OCI-LY7 (cell line): ENCODE measurements at regions not wholly inside any gene's neighbourhood (a gene's known extent, or its start where the extent isn't known, plus 50 kb on each side); places are given as distances from the start of the nearest gene placed in this dataset.

Experiments
- BruUV-seq: library from RNA; stranded (reverse); fragments of 400-500 nt; replicated peaks from 2 replicates; lab custom pipeline; 2021; lab: Mats Ljungman, UMichigan
- CTCF ChIA-PET: fragments of 300-600 bp; sonication (Branson Sonifier 250); formaldehyde crosslinking; loops from one replicate; lab custom pipeline; 2022; ENCODE audit warnings: antibody characterized with exemption; ENCODE audit not compliant: unreplicated experiment; lab: Charles Lee
- POLR2A ChIA-PET: fragments of 300-600 bp; sonication (Branson Sonifier 250); formaldehyde crosslinking; loops from one replicate; lab custom pipeline; 2022; ENCODE audit warnings: antibody characterized with exemption; lab: Charles Lee
- DNase-seq: peaks from one replicate; pipeline ENCODE4 v3.0.0-alpha.2; 2015; ENCODE audit warnings: low spot score
- H2AFZ ChIP-seq: fragments of 200-600 bp; sonication (generic), shearing (Covaris generic); 2 replicates; pipeline ENCODE4 v1.6.1; 2014; ENCODE audit warnings: mild to moderate bottlenecking, antibody characterized with exemption, low read length, moderate library complexity
- H3K27ac ChIP-seq: fragments of 200-600 bp; sonication (generic); 2 replicates; pipeline ENCODE4 v1.5.1; 2014; ENCODE audit warnings: mixed run types, low read depth, mild to moderate bottlenecking, moderate library complexity, low read length, inconsistent platforms; ENCODE audit not compliant: poor library complexity, severe bottlenecking
- H3K36me3 ChIP-seq: fragments of 200-600 bp; sonication (generic); 2 replicates; pipeline ENCODE4 v1.6.1; 2014; ENCODE audit warnings: mild to moderate bottlenecking, antibody characterized with exemption, low read length, moderate library complexity, mixed read lengths; ENCODE audit not compliant: insufficient read depth
- H3K4me1 ChIP-seq: fragments of 200-600 bp; sonication (generic); 2 replicates; pipeline ENCODE4 v1.5.1; 2014; ENCODE audit warnings: mild to moderate bottlenecking, low read length; ENCODE audit not compliant: insufficient read depth, poor library complexity, severe bottlenecking
- H3K4me2 ChIP-seq: fragments of 200-600 bp; sonication (generic); 2 replicates; pipeline ENCODE4 v1.6.1; 2014; ENCODE audit warnings: mild to moderate bottlenecking, low read length
- H3K4me3 ChIP-seq: fragments of 200-600 bp; sonication (generic); 2 replicates; pipeline ENCODE4 v1.5.1; 2014; ENCODE audit warnings: mild to moderate bottlenecking, low read depth, low read length; ENCODE audit not compliant: poor library complexity, severe bottlenecking
- H3K79me2 ChIP-seq: fragments of 200-600 bp; sonication (generic); 2 replicates; pipeline ENCODE4 v1.6.1; 2016; ENCODE audit warnings: low read depth, mild to moderate bottlenecking, low read length, moderate library complexity, mixed read lengths; ENCODE audit not compliant: insufficient read depth
- H3K9me2 ChIP-seq: fragments of 200-600 bp; sonication (generic); 2 replicates; pipeline ENCODE4 v1.6.1; 2016; ENCODE audit warnings: mild to moderate bottlenecking, low read length, mixed read lengths; ENCODE audit not compliant: insufficient read depth
- H3K9me3 ChIP-seq: fragments of 200-600 bp; sonication (generic); 2 replicates; pipeline ENCODE4 v1.6.1; 2014; ENCODE audit warnings: mild to moderate bottlenecking, mixed run types, low read length, mixed read lengths
- H4K20me1 ChIP-seq: fragments of 200-600 bp; sonication (generic); 2 replicates; pipeline ENCODE4 v1.6.1; 2014; ENCODE audit warnings: mild to moderate bottlenecking, antibody characterized with exemption, low read length, moderate library complexity, mixed read lengths; ENCODE audit not compliant: insufficient read depth
- EZH2phosphoT487 ChIP-seq: fragments of 200-600 bp; sonication (generic); IDR thresholded peaks from 2 replicates; pipeline ENCODE4 v1.6.1; 2018; ENCODE audit warnings: low read depth, borderline replicate concordance, mild to moderate bottlenecking, mixed run types, antibody characterized with exemption, low read length, moderate library complexity, mixed read lengths
- intact Hi-C: fragments of 100-400 bp; cut with micrococcal nuclease; formaldehyde crosslinking; loops from one replicate; pipeline ENCODE4 v1.10.0; 2022; ENCODE audit not compliant: unreplicated experiment
- TF ChIP-seq, protein P1 (sequence below): fragments of 200-600 bp; sonication (generic); conservative IDR thresholded peaks from 2 replicates; pipeline ENCODE4 v1.5.1; 2014; ENCODE audit warnings: mild to moderate bottlenecking, antibody characterized with exemption, low read length, moderate library complexity, mixed read lengths

DNA sequence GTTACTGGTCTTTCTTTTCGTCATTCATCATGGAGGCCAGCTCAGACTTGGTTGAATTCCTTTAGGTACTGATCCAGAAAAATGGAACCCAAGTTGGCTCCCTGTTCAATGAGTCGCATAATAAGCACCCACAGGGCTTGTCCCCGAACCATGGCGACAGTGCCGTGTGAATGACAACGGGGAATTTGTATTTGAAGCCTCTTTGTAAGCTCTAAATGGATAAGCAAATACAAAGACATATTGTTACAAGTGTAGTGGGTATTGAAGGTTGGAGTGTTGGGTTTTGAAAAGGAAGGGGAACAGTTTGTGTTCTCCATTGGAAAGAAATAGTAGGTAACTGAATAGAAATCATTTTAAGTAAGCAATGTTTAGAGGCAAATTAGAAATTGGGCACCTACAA, 288.9 kb downstream of the SLC4A3 start:
- Histone ChIP-seq H3K4me1 (no peaks in the 10 kb centered on the region), H3K79me2 (no peaks in the 10 kb centered on the region), H3K4me2 (no peak overlapping the region), H2AFZ (no peak overlapping the region), H3K9me3 (no peaks in the 10 kb centered on the region), H3K36me3 (no peaks in the 10 kb centered on the region), H3K4me3 (no peak overlapping the region), H3K27ac (no peak overlapping the region), H3K9me2 (no peaks in the 10 kb centered on the region), H4K20me1 (no peaks in the 10 kb centered on the region)
- no TSS peak for BruUV-seq
- ChIA-PET CTCF (no interaction called here), POLR2A (interaction anchor here (1.0 kb wide), 1 partner anchor 106 kb away, joined by 3 read pairs; no protein-coding TSS in a partner anchor)
- TF ChIP-seq EZH2phosphoT487: no peak
- TF ChIP-seq, protein P1, sequence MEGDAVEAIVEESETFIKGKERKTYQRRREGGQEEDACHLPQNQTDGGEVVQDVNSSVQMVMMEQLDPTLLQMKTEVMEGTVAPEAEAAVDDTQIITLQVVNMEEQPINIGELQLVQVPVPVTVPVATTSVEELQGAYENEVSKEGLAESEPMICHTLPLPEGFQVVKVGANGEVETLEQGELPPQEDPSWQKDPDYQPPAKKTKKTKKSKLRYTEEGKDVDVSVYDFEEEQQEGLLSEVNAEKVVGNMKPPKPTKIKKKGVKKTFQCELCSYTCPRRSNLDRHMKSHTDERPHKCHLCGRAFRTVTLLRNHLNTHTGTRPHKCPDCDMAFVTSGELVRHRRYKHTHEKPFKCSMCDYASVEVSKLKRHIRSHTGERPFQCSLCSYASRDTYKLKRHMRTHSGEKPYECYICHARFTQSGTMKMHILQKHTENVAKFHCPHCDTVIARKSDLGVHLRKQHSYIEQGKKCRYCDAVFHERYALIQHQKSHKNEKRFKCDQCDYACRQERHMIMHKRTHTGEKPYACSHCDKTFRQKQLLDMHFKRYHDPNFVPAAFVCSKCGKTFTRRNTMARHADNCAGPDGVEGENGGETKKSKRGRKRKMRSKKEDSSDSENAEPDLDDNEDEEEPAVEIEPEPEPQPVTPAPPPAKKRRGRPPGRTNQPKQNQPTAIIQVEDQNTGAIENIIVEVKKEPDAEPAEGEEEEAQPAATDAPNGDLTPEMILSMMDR: no peak
- no peak for DNase-seq
- intact Hi-C loops: no loop called here

DNA sequence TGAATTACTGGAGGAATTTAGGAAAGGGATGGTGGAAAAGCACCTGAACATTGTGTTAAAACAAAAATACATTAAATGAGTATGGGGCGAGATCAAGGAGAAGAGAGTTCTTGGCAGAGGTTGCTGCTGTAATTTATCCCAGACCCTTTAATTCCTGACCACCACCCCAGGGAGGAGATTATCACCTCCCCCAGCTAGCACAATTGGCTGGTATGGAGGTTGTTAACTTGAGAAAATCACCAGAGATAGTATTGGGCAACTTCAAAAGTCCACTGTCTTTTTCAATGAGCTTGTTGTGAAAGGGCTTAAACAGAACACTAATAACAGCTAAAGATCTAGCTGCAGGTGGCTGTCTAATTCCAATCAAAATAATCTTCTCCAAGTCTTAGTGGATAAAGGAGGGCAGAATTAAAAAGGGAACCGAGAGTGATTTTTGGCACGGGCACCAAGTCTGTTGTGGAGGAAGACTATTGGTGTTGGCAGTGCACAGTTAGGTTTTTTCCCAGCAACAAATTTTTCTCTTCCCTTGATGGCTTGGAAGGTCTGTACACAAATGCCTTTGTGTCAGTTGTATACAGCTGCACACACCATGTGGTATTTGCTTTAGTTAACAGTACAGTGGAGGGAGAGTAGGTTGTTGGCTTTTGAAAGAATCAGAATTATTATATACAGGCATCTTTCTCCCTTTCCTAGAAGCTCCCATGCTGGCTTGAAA, 289.5 kb downstream of the SLC4A3 start:
- no peak for TF ChIP-seq EZH2phosphoT487
- TF ChIP-seq, protein P1: no peak
- H3K27ac ChIP-seq: no peak overlapping the region
- H3K79me2 ChIP-seq: no peaks in the 10 kb centered on the region
- no peaks in the 10 kb centered on the region for H3K4me1 ChIP-seq
- H2AFZ ChIP-seq: no peak overlapping the region
- no peaks in the 10 kb centered on the region for H3K9me2 ChIP-seq
- no peak overlapping the region for H3K4me2 ChIP-seq
- BruUV-seq: no TSS peak
- DNase-seq: no peak
- ChIA-PET CTCF (no interaction called here), POLR2A (interaction anchor here (1.0 kb wide), 1 partner anchor 106 kb away, joined by 3 read pairs; no protein-coding TSS in a partner anchor)
- H4K20me1 ChIP-seq: no peaks in the 10 kb centered on the region
- no peaks in the 10 kb centered on the region for H3K9me3 ChIP-seq
- H3K36me3 ChIP-seq: no peaks in the 10 kb centered on the region
- no peak overlapping the region for H3K4me3 ChIP-seq
- intact Hi-C loops: no loop called here

DNA sequence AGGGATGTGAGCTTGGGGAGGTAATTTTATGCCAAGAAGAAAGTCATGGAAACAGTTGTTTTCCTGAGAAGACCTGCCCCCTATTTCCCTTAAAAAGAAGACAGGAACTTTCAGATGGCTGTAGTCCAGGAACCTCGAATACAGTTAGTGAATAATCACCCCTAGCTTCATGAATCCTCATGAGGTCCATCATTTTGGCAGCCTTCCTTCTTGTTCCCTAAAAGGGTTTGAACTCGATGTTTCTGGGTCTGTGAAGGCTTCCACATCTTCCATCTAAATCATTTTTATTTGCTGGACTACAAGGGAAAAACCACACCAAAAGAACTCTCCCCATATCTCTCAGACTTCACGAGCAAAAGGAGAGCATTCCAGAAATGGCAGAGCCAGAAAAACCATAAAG, 290.8 kb downstream of the SLC4A3 start:
- no TSS peak for BruUV-seq
- H3K4me1 ChIP-seq: no peaks in the 10 kb centered on the region
- no peaks in the 10 kb centered on the region for H4K20me1 ChIP-seq
- H3K9me3 ChIP-seq: no peaks in the 10 kb centered on the region
- no peak for DNase-seq
- ChIA-PET CTCF (no interaction called here), POLR2A (no interaction called here)
- H3K27ac ChIP-seq: no peak overlapping the region
- H2AFZ ChIP-seq: no peak overlapping the region
- no peak overlapping the region for H3K4me2 ChIP-seq
- H3K9me2 ChIP-seq: no peaks in the 10 kb centered on the region
- H3K4me3 ChIP-seq: no peak overlapping the region
- intact Hi-C loops: no loop called here
- no peaks in the 10 kb centered on the region for H3K36me3 ChIP-seq
- H3K79me2 ChIP-seq: no peaks in the 10 kb centered on the region
- no peak for TF ChIP-seq EZH2phosphoT487
- TF ChIP-seq, protein P1: no peak
